GM12873 (cell line): ENCODE measurements at regions not wholly inside any gene's neighbourhood (a gene's known extent, or its start where the extent isn't known, plus 50 kb on each side); places are given as distances from the start of the nearest gene placed in this dataset.

Experiments used
- TF ChIP-seq, protein P1 (sequence below): IDR thresholded peaks from 2 replicates; pipeline ENCODE4 v1.5.1; 2012; ENCODE audit warnings: low read depth, mild to moderate bottlenecking, moderate library complexity, low read length, control low read depth; ENCODE audit not compliant: insufficient read depth; ENCODE audit errors: missing control alignments

DNA sequence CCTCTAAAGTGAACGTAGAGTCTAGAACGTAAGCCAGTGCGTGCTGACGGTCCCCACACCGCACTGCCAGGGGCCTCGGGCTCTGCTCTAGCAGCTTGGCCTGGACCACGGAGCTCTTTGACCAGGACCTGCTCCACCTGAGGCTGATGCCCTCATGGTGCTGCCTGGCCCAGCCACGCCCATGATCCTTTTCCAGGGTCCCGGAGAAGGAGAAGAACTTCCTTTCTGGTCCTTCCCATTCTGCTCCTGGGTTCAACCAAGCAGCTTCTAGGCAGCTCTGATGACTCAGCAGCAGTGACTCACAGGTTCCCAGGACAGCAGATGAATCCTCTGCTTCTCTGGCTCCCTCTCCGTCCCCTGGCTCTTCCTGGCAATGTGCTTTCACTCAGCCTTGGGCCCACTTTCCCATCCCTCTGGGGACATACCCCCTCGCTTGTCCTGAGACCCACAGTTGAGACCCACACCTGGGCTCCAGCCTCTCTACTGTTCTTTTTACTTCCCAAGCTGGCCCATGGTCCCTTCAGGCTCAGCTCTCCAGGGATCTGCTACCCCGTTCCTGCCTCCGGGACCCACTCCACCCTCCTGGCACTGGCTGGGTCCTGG lies 246.3 kb upstream of the RAB4A start:
- TF ChIP-seq, protein P1, sequence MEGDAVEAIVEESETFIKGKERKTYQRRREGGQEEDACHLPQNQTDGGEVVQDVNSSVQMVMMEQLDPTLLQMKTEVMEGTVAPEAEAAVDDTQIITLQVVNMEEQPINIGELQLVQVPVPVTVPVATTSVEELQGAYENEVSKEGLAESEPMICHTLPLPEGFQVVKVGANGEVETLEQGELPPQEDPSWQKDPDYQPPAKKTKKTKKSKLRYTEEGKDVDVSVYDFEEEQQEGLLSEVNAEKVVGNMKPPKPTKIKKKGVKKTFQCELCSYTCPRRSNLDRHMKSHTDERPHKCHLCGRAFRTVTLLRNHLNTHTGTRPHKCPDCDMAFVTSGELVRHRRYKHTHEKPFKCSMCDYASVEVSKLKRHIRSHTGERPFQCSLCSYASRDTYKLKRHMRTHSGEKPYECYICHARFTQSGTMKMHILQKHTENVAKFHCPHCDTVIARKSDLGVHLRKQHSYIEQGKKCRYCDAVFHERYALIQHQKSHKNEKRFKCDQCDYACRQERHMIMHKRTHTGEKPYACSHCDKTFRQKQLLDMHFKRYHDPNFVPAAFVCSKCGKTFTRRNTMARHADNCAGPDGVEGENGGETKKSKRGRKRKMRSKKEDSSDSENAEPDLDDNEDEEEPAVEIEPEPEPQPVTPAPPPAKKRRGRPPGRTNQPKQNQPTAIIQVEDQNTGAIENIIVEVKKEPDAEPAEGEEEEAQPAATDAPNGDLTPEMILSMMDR, result no peak

- TF ChIP-seq, protein P1, result no peak
These were observed 245.3 kb upstream of the RAB4A start for GRCh38 chr1:229025576-229025975.

DNA sequence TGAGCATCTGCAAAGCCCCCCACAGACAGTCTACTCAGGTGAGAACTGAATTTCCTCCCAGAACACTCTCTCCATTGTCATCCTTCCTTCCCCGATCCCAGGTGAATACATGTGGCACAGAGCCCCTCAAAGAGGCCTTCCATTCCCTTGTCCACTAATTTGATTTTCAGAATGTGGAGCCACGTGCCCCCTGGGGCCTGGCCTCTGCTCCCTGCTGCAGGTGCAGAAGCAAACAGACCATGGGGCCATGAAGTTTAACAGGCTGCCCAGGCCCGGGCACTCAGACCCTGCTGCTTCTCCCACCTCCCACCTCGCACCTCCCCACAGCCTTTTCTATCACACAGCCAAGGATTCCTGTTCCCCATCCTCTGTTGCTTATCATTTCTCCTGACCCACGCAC lies 243.8 kb upstream of the RAB4A start:
- TF ChIP-seq, protein P1, result no peak

DNA sequence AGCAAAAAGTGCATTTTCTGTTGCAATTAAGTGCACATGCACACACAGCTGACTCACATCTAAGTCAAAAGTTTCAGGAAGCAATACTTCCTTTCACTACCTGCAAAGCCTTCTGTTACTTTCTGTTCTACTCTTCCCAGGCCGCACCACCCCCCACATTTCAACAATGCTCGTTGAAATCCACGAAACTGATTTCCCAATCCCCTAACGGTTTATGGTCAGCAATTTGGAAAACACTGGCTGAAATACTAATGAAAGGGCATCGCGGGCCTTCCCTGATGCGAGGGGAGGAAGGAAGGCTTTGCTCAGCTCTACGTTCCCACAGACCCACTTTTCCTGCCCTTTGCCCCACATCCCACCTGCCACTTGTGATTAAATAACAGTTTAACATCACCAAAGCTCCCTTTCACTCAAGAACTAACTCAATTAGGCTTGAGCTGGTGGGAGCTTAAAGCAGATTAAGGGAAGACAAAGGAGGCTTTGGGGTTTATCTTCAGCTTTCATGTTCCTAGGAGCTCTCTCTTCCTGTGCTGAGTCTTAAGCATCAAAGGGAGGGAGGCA lies 243.2 kb upstream of the RAB4A start:
- TF ChIP-seq, protein P1, result no peak

DNA sequence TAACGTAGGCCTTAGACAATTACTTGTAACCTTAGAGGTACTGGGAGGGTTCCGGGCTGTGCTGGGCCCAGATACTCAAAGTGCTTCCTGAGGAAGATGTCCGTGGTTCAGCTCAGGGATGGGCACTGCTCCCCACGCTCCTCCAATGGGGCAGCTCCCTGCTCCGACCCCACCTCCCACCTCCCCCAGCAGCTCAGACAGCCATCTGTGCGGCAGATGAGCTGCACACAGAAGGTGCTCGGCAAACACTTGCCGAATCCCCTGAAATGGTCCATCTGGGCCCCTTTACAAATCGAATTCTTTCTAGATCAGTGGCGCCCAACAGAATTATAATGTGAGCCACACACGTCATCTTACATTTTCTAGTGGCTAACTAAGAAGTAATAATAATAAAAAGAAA lies 242.4 kb upstream of the RAB4A start:
- TF ChIP-seq, protein P1, result no peak

GRCh38 chr1:229028987-229029878 lies 241.7 kb upstream of the RAB4A start:
- TF ChIP-seq, protein P1, result no peak

DNA sequence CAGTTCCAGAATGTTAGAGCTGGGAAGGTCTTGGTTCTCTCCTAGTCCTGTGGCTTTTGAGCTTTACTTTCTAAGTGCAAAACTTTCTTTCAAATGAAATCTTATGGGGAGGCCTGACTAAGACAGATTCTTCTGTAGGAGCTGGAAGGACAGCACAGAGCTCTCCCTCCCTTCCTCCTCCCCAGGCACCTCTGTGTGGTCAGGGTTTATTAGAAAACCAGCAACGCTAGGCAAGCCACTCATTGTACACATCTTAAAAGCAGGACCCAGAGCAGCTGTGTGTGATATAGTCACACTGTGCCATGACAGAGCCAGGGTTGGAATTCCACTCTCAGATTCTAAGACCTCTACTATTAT lies 241.1 kb upstream of the RAB4A start:
- TF ChIP-seq, protein P1, result no peak
